ENCODE measurements at regions not wholly inside any gene's neighbourhood (a gene's known extent, or its start where the extent isn't known, plus 50 kb on each side); places are given as distances from the start of the nearest gene placed in this dataset.

DNA sequence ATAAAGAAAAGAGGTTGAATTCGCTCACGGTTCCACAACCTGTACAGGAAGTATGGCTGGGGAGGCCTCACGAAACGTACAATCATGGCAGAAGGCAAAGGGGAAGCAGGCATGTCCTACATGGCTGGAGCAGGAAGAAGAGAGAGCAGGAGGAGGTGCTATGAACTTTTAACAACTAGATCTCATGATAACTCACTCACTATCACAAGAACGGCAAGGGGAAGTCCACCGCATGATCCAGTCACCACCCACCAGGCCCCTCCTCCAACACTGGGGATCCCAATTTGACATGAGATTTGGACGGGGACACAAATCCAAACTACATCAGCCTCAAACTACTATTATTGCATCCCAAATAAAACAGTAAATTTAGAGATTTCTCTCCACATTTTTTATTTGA is 53.6 kb upstream of the CST7 start:
- intact Hi-C loops (cut with DNase I), result no loop called here

DNA sequence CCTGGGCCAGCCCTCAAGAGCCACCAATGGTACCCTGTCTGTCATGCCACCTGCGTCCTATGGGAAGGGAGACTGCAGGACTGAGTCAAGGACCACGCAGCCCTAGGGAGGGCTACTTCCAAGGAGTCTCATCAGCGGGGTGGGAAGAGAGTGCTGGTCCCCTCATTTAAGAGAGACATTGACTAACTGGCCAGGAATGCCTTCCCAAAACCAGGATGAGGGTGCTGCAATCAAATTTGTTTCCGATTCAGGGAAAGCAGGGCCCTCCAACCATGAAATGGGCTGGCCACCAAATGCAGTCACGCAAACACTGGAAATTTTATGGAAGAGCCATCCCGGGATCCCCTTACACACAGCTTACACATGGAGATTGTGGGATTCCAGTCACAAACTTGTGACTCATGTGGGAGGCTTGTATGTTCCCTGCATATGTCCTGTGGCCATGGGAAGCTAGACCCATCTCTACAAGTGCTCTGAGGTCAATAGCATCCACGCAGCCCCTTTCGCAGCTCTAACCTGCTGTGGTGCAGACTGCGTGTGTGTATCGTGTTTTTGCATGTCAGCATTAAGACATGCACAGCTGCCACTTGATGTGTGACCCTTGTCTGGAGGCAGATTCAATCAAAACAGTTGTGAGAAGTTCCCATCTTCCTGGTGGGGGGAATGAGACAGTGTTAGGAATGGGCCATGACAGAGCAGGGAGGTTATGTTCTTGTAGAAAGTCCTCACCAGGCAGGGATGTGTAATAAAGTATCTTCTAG is 53.0 kb upstream of the CST7 start:
- Histone ChIP-seq H3K4me3 (no peak overlapping the region), H3K36me3 (no peaks in the 10 kb centered on the region), H3K9me3 (no peaks in the 10 kb centered on the region), H3K27me3 (no peaks in the 10 kb centered on the region), H3K27ac (no peak overlapping the region), H3K4me1 (no peaks in the 10 kb centered on the region)
- ATAC-seq, result no peak
- FAIRE-seq, result no peak
- DNase-seq, result no peak
- TF ChIP-seq, protein P1, sequence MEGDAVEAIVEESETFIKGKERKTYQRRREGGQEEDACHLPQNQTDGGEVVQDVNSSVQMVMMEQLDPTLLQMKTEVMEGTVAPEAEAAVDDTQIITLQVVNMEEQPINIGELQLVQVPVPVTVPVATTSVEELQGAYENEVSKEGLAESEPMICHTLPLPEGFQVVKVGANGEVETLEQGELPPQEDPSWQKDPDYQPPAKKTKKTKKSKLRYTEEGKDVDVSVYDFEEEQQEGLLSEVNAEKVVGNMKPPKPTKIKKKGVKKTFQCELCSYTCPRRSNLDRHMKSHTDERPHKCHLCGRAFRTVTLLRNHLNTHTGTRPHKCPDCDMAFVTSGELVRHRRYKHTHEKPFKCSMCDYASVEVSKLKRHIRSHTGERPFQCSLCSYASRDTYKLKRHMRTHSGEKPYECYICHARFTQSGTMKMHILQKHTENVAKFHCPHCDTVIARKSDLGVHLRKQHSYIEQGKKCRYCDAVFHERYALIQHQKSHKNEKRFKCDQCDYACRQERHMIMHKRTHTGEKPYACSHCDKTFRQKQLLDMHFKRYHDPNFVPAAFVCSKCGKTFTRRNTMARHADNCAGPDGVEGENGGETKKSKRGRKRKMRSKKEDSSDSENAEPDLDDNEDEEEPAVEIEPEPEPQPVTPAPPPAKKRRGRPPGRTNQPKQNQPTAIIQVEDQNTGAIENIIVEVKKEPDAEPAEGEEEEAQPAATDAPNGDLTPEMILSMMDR (IDR thresholded peaks at IDR 0.05), result no peak
- intact Hi-C loops (cut with DNase I), result no loop called here
- 83 to 85% methylated on average over 10 of the region's 10 CpGs for WGBS, 2 donors

More for the DNA sequence above, 53.6 kb upstream of the CST7 start:
- Histone ChIP-seq H3K4me1 (no peaks in the 10 kb centered on the region), H3K9me3 (no peaks in the 10 kb centered on the region), H3K36me3 (no peaks in the 10 kb centered on the region), H3K27ac (no peak overlapping the region), H3K27me3 (no peaks in the 10 kb centered on the region), H3K4me3 (no peak overlapping the region)
- ATAC-seq (no peak), DNase-seq (no peak), FAIRE-seq (no peak)
- TF ChIP-seq, protein P1 (IDR thresholded peaks at IDR 0.05), result no peak
- 49 to 73% methylated on average over 7 of the region's 7 CpGs for WGBS, 2 donors

DNA sequence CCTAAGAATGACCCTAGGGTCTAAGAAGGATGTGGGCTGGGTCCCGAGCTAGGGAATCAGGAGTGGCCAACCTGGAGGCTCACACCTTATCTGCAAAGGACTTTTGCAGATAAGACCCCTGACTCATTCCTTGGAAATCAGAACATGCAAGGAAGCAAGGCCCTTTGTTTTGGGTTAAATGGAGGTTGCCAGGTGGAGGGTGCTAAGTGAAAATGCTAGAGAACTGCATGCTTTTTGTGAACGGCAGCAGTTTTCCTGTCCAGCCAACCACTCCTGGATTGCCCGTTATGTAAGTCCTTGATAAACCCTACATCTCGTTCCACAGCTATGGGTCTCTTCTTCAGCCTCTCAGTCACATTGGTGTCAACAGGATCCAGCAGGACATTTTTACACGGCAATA is 52.1 kb upstream of the CST7 start:
- 48 to 66% methylated on average over 5 of the region's 5 CpGs for WGBS, 2 donors
- no peak for FAIRE-seq

DNA sequence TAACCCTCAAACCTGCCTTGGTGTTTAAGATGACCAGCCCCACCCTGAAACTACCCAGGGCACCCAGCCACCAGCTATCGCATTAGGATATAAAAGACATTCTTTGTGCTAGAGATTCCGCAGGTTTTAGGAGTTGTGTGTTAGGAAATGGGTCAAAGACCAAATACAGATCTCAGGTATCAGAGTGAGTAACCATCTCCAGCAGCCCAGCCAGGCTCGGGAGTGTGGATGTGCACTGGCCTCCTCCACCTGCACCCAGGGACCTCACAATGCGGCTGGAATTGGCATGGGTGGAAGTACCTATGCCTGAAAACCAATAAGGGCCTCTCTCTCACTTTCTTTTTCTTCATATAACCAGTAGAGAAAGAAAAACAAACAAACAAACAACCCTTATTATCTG is 51.1 kb upstream of the CST7 start:
- FAIRE-seq (no peak), ATAC-seq (no peak), DNase-seq (no peak)
- intact Hi-C loops (cut with DNase I), result no loop called here
- Histone ChIP-seq H3K27ac (no peak overlapping the region), H3K27me3 (no peaks in the 10 kb centered on the region), H3K9me3 (no peaks in the 10 kb centered on the region), H3K4me1 (no peaks in the 10 kb centered on the region), H3K36me3 (no peaks in the 10 kb centered on the region), H3K4me3 (no peak overlapping the region)
- WGBS, 2 donors, result 67 to 83% methylated on average over 4 of the region's 4 CpGs
- TF ChIP-seq, protein P1 (IDR thresholded peaks at IDR 0.05), result no peak

More for the DNA sequence above, 52.1 kb upstream of the CST7 start:
- DNase-seq, result no peak
- no peak for ATAC-seq
- intact Hi-C loops (cut with DNase I), result no loop called here
- Histone ChIP-seq H3K27ac (no peak overlapping the region), H3K27me3 (no peaks in the 10 kb centered on the region), H3K4me1 (no peaks in the 10 kb centered on the region), H3K4me3 (no peak overlapping the region), H3K9me3 (no peaks in the 10 kb centered on the region), H3K36me3 (no peaks in the 10 kb centered on the region)
- TF ChIP-seq, protein P1 (IDR thresholded peaks at IDR 0.05), result no peak

DNA sequence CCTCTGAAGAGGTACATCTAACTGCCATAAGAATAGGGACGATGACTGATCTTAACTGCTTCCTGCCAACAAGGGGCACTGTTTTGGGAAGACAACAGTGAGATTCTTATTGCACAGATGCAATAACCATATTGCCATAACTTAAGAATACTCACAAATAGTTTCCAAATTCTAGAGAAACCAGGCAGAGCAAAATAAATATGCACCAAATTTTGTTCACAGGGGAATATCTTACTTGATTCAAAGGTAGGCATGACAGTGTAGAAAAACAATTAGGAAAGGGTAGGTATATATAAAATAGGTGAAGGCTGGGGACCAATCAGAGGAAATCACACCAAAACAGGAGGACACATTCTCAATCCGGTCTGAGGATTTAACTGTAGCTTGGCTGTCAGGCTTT is 49.9 kb upstream of the CST7 start:
- Histone ChIP-seq H3K27ac (no peak overlapping the region), H3K36me3 (no peaks in the 10 kb centered on the region), H3K27me3 (no peaks in the 10 kb centered on the region), H3K4me1 (no peaks in the 10 kb centered on the region), H3K9me3 (no peaks in the 10 kb centered on the region), H3K4me3 (no peak overlapping the region)
- TF ChIP-seq, protein P1 (IDR thresholded peaks at IDR 0.05), result no peak
- intact Hi-C loops (cut with DNase I), result no loop called here
- DNase-seq (no peak), FAIRE-seq (no peak), ATAC-seq (no peak)
- 68 to 80% methylated on average over 2 of the region's 2 CpGs for WGBS, 2 donors
